Central memory CD8-positive, alpha-beta T cell (primary cell): ENCODE measurements at regions not wholly inside any gene's neighbourhood (a gene's known extent, or its start where the extent isn't known, plus 50 kb on each side); places are given as distances from the start of the nearest gene placed in this dataset.

Experiments
- ATAC-seq: fragments of 150-1000 bp; cut with Tn5 transposase; replicated peaks from 2 replicates; pipeline ENCODE4 v1.10.0; 2022; ENCODE audit warnings: mild to moderate bottlenecking, moderate FRiP score, moderate number of reproducible peaks; ENCODE audit not compliant: poor library complexity, severe bottlenecking; ENCODE audit errors: extremely low read depth
- DNase-seq, 2 donors: peaks; one replicate each; pipeline ENCODE4 v3.0.0; 2021; ENCODE audit warnings: low spot score in 2 of 2
- H3K27ac Mint-ChIP-seq: one replicate; pipeline ENCODE4 v1.8.0; 2022; ENCODE audit warnings: low read depth, mild to moderate bottlenecking, moderate library complexity, mixed read lengths
- H3K27me3 Mint-ChIP-seq: one replicate; pipeline ENCODE4 v1.8.0; 2022; ENCODE audit warnings: mixed read lengths
- H3K36me3 Mint-ChIP-seq: one replicate; pipeline ENCODE4 v1.8.0; 2022; ENCODE audit warnings: mild to moderate bottlenecking, moderate library complexity, mixed read lengths; ENCODE audit not compliant: insufficient read depth
- H3K4me1 Mint-ChIP-seq: one replicate; pipeline ENCODE4 v1.8.0; 2022; ENCODE audit warnings: mixed read lengths
- H3K4me3 Mint-ChIP-seq: one replicate; pipeline ENCODE4 v1.8.0; 2022; ENCODE audit warnings: mild to moderate bottlenecking, moderate library complexity, mixed read lengths
- H3K9me3 Mint-ChIP-seq: one replicate; pipeline ENCODE4 v1.8.0; 2022; ENCODE audit warnings: mixed read lengths

- H3K4me3 Mint-ChIP-seq, result no peak overlapping the region
- no peak for ATAC-seq
- no peaks in the 10 kb centered on the region for H3K27me3 Mint-ChIP-seq
- no peaks in the 10 kb centered on the region for H3K9me3 Mint-ChIP-seq
- DNase-seq, result no peak
- H3K27ac Mint-ChIP-seq, result no peak overlapping the region
- H3K36me3 Mint-ChIP-seq, result no peaks in the 10 kb centered on the region
- H3K4me1 Mint-ChIP-seq, result no peaks in the 10 kb centered on the region
These were observed 85.3 kb upstream of the STX18 start for GRCh38 chr4:4627111-4627510.

DNA sequence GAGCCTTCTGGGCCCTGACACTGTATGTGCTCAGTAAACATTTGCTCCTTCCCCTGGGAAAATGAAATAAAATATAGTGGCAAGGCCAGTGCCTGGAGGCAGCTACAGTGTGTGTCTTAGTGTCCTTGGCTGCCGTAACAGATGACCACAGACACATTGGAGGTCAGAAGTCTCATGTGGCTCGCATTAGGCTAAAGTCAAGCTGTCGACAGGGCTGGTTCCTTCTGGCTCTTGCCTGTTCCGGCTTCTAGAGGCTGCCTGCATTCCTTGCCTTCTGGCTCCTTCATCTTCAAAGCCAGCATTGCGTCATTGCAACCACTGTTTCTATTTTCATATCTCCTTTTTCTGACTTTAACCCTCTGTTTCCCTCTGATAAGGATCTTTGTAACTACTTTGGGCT is 83.6 kb upstream of the STX18 start:
- Mint-ChIP-seq H3K27ac (no peak overlapping the region), H3K4me1 (no peaks in the 10 kb centered on the region), H3K4me3 (no peak overlapping the region), H3K9me3 (no peaks in the 10 kb centered on the region), H3K27me3 (no peaks in the 10 kb centered on the region), H3K36me3 (no peaks in the 10 kb centered on the region)
- DNase-seq (no peak), ATAC-seq (no peak)

DNA sequence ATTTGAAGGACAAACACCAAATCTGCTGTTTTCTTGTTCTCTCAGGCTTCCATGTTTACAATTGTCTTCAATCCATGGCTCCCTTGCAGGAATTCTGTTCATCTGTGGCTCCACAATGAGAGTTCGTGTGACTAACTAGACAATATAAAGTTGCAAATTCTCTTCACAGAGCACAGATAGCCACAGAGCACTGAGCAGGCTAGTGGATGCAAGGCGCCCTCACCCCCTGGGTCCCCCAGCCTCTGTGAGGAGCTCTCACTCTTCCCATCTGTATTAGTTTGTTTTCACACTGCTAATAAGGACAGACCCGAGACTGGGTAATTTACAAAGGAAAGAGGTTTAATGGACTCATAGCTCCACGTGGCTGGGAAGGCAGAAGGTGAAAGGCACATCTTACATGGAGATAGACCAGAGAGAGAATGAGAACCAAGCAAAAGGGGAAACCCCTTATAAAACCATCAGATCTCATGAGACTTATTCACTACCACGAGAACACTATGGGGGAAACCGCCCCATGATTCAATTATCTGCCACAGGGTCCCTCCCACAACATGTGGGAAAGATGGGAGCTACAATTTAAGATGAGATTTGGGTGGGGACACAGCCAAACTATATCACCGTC is 82.5 kb upstream of the STX18 start:
- Mint-ChIP-seq H3K4me1 (no peaks in the 10 kb centered on the region), H3K36me3 (no peaks in the 10 kb centered on the region), H3K4me3 (no peak overlapping the region), H3K27me3 (no peaks in the 10 kb centered on the region), H3K27ac (no peak overlapping the region), H3K9me3 (no peaks in the 10 kb centered on the region)
- DNase-seq (no peak), ATAC-seq (no peak)

GRCh38 chr4:4619821-4620220 is 78.0 kb upstream of the STX18 start:
- H3K4me3 Mint-ChIP-seq, result no peak overlapping the region
- DNase-seq (no peak), ATAC-seq (no peak)
- no peaks in the 10 kb centered on the region for H3K9me3 Mint-ChIP-seq
- no peak overlapping the region for H3K27ac Mint-ChIP-seq
- H3K36me3 Mint-ChIP-seq, result no peaks in the 10 kb centered on the region
- no peaks in the 10 kb centered on the region for H3K27me3 Mint-ChIP-seq
- H3K4me1 Mint-ChIP-seq, result no peaks in the 10 kb centered on the region

- Mint-ChIP-seq H3K4me3 (no peak overlapping the region), H3K9me3 (no peaks in the 10 kb centered on the region), H3K36me3 (no peaks in the 10 kb centered on the region), H3K4me1 (no peaks in the 10 kb centered on the region), H3K27me3 (no peaks in the 10 kb centered on the region), H3K27ac (no peak overlapping the region)
- DNase-seq, result no peak
- ATAC-seq, result no peak
These were observed 77.0 kb upstream of the STX18 start for GRCh38 chr4:4618847-4619246.

DNA sequence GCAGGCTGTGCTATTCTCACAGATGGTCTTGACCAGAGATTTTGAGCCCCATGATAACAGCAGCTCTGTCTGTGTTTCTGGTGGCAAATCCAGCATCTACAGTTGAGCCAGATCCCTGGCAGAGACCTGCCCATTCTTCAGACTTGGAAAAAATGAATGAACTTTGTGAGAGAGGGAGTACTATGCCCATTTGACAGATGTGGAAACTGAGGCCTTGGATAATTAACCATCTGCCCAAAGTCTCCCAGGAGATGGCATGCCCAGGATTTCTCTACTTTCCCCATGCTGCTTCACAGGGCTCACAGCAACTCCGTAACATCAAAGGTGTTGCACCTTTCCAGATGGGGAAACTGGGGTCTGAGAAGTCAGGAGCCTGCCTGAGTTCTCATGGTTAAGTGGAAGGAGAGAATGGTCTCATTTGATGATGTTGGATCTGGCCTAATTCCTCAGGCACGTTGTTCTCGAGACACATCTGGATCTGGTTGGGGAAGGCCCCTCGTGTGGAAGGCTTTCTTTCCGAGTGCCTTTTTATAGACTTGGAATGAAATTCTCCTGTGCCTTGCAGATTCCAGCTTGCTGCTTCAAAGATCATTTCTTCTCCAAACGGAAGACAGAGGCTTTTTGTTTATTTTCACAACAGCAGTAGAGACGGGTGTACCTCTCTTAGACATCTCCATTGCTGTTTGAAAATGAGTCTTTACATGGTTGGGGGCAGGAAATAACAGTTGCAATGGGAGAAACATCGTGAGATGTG is 73.3 kb upstream of the STX18 start:
- Mint-ChIP-seq H3K36me3 (no peaks in the 10 kb centered on the region), H3K27me3 (no peaks in the 10 kb centered on the region), H3K27ac (no peak overlapping the region), H3K9me3 (no peaks in the 10 kb centered on the region), H3K4me1 (no peaks in the 10 kb centered on the region), H3K4me3 (no peak overlapping the region)
- no peak for DNase-seq
- ATAC-seq, result no peak

DNA sequence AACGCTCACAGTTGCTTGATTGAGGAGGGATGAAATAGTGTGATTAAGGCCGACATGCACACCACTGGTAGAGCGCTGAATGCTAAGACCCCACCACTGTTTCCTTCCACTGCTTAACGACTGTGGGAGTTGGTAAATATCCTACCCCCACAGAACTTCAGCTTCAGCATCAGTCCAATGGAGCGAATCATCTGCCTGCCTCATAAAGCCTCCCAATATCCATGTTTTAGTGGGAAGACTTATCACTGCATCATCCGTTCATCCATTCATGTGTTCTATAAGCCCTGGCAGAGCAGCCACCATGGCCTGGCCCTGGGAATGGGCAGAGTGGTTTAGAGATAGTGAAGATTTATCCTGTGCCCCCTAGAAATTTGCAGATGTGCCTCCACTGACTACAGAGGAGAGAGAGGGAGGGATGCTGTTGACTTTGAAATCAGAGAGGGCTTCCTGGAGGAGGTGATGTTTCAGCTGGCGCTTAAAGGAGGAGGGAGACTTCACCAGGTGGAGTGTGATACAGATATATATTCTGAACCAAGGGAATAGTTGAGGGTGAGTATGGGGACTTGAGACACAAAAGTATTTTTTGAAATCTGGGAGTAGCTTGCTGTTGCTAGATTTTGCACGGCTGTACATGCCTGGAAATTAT is 71.9 kb upstream of the STX18 start:
- no peak for ATAC-seq
- Mint-ChIP-seq H3K4me1 (no peaks in the 10 kb centered on the region), H3K4me3 (no peak overlapping the region), H3K27me3 (no peaks in the 10 kb centered on the region), H3K27ac (no peak overlapping the region), H3K9me3 (no peaks in the 10 kb centered on the region), H3K36me3 (no peaks in the 10 kb centered on the region)
- DNase-seq, result no peak

GRCh38 chr4:4613126-4613465 is 71.2 kb upstream of the STX18 start:
- Mint-ChIP-seq H3K27me3 (no peaks in the 10 kb centered on the region), H3K4me3 (no peak overlapping the region), H3K9me3 (no peaks in the 10 kb centered on the region), H3K4me1 (no peaks in the 10 kb centered on the region), H3K27ac (no peak overlapping the region), H3K36me3 (no peaks in the 10 kb centered on the region)
- ATAC-seq (no peak), DNase-seq (no peak)

GRCh38 chr4:4610672-4611071 is 68.8 kb upstream of the STX18 start:
- Mint-ChIP-seq H3K36me3 (no peaks in the 10 kb centered on the region), H3K27ac (no peak overlapping the region), H3K27me3 (no peaks in the 10 kb centered on the region), H3K4me3 (no peak overlapping the region), H3K4me1 (no peaks in the 10 kb centered on the region), H3K9me3 (no peaks in the 10 kb centered on the region)
- DNase-seq (no peak), ATAC-seq (no peak)

- Mint-ChIP-seq H3K27ac (no peak overlapping the region), H3K4me3 (no peak overlapping the region), H3K4me1 (no peaks in the 10 kb centered on the region), H3K27me3 (no peaks in the 10 kb centered on the region), H3K36me3 (no peaks in the 10 kb centered on the region), H3K9me3 (no peaks in the 10 kb centered on the region)
- ATAC-seq (no peak), DNase-seq (no peak)
These were observed 67.9 kb upstream of the STX18 start for GRCh38 chr4:4609622-4610334.

GRCh38 chr4:4608214-4608537 is 66.3 kb upstream of the STX18 start:
- Mint-ChIP-seq H3K27ac (no peak overlapping the region), H3K36me3 (no peaks in the 10 kb centered on the region), H3K9me3 (no peaks in the 10 kb centered on the region), H3K27me3 (no peaks in the 10 kb centered on the region), H3K4me1 (no peaks in the 10 kb centered on the region), H3K4me3 (no peak overlapping the region)
- ATAC-seq (no peak), DNase-seq (no peak)

- no peaks in the 10 kb centered on the region for H3K4me1 Mint-ChIP-seq
- ATAC-seq, result no peak
- no peaks in the 10 kb centered on the region for H3K9me3 Mint-ChIP-seq
- no peak overlapping the region for H3K4me3 Mint-ChIP-seq
- no peaks in the 10 kb centered on the region for H3K36me3 Mint-ChIP-seq
- no peaks in the 10 kb centered on the region for H3K27me3 Mint-ChIP-seq
- DNase-seq, result no peak
- H3K27ac Mint-ChIP-seq, result no peak overlapping the region
These were observed 65.7 kb upstream of the STX18 start for GRCh38 chr4:4607336-4608213.
